T1000 (cell line): ENCODE measurements at regions not wholly inside any gene's neighbourhood (a gene's known extent, or its start where the extent isn't known, plus 50 kb on each side); places are given as distances from the start of the nearest gene placed in this dataset.
A peak's percentile ranks its signal among the peaks of the same experiment; 100 is the strongest.

Source experiments
- DNase-seq: peaks from one replicate; lab custom pipeline; 2025; ENCODE audit warnings: mixed read lengths; lab: John Stamatoyannopoulos, UW

GRCh38 chr12:32047357-32048212 is 59.1 kb upstream of the BICD1 start:
- no peak for DNase-seq

DNA sequence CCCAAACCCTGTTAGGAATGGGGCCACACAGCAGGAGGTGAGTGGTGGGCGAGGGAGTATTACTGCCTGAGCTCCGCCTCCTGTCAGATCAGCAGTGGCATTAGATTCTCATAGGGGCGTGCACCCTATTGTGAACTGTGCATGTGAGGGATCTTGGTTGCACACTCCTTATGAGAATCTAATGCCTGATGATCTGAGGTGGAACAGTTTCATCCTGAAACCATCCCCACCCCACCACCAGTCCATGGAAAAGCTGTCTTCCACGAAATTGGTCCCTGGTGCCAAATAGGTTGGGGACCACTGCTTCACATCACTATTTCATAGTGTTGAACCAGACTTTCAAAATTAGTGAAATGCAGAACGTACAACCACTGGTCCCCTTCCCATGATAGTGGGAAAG is 57.9 kb upstream of the BICD1 start:
- DNase-seq = no peak

DNA sequence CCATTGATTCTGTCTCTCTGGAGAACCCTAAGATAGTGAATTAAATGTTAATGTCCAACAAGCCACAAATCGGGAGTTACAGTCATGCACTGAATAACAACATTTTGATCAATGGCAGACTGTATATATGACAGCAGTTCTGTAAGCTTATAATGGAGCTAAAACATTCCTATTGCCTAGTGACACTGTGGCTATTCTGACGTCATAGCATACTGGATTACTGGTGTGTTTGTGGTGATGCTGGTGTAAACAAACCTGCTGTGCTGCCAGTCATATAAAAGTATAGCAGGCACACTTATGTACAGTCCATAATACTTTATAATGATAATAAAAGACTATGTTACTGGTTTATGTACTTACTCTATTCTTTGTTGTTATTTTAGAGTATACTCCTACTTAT is 56.7 kb upstream of the BICD1 start:
- no peak for DNase-seq

DNA sequence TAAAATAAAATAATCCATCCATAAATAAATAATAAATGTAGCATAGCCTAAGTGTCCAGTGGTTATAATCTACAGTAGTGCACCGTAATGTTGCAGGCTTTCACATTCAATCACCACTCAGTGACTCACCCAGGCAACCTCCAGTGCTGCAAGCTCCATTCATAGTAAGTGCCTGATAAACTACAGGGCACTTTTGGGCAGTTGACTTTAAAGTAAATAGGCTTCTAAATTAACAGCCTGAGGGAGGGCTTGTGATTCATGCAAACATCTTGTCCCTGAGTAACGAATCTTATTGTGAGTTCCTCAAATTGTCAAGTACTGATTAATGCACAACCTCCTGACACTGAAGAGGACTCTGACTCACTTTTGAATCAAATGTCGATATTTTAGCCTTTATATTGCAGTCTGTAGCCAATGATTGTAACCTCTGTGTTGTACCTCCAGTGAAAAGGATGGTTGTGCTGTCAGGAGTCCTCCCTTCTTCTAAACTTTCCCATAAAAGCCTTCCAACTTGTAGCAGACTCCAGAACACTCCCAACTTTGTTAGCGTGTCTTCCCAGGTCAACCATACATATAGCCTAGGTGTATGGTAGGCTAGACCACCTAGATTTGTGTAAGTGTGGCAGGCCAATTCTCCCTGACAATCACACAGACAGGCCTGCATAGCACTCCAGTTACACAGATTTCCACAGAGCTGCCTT is 55.0 kb upstream of the BICD1 start:
- peak; percentile 55 for DNase-seq

- no peak for DNase-seq
These were observed 54.4 kb upstream of the BICD1 start for GRCh38 chr12:32052212-32052713.

GRCh38 chr12:32053881-32054624 is 52.6 kb upstream of the BICD1 start:
- no peak for DNase-seq
